Liver (tissue), 3 donors: ENCODE measurements at regions not wholly inside any gene's neighbourhood (a gene's known extent, or its start where the extent isn't known, plus 50 kb on each side); places are given as distances from the start of the nearest gene placed in this dataset.

Source experiments
- CTCF ChIP-seq: fragments of 150-350 bp; IDR thresholded peaks from 2 replicates; pipeline ENCODE4 v1.5.1; 2017; ENCODE audit warnings: improper control_type of control experiment, low read depth, low read length; ENCODE audit not compliant: missing input control
- JUND ChIP-seq, 2 donors: IDR thresholded peaks; 2 replicates each; pipeline ENCODE4 v1.6.1; 2016; ENCODE audit warnings: antibody characterized with exemption in 2 of 2
- RAD21 ChIP-seq, 2 donors: IDR thresholded peaks; 2 replicates each; pipeline ENCODE4 v1.6.1; 2016; ENCODE audit warnings: antibody characterized with exemption in 2 of 2, mild to moderate bottlenecking in 2 of 2
- YY1 ChIP-seq: IDR thresholded peaks from 2 replicates; pipeline ENCODE4 v1.6.1; 2016; ENCODE audit warnings: antibody characterized with exemption, mild to moderate bottlenecking
- ZBTB33 ChIP-seq: IDR thresholded peaks from 2 replicates; pipeline ENCODE4 v1.6.1; 2016; ENCODE audit warnings: antibody characterized with exemption
- TF ChIP-seq, protein P1 (sequence below): IDR thresholded peaks from 2 replicates; pipeline ENCODE4 v1.6.1; 2016; ENCODE audit warnings: antibody characterized with exemption
- donor health status: healthy.
- donor health status: healthy.

DNA sequence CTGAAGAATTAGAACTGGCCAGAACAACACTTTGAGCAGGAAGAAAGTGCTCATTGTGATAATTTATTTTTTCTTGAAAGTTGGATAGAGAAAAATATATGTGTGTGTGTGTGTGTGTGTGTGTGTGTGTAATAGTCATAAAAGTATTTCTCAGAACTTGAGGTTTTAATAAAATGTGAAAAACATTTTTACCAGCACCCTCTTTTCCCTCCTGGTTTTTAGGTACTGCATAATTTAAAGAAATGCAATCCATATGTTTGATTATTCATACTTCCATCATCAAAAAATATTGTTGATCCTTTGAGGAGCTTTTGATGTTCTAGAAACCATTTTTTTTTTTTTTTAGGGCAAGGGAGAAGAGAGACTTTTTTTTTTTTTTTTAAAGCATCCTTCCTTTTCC lies 66.8 kb upstream of the JUN start:
- no peak for TF ChIP-seq CTCF
- TF ChIP-seq, protein P1, sequence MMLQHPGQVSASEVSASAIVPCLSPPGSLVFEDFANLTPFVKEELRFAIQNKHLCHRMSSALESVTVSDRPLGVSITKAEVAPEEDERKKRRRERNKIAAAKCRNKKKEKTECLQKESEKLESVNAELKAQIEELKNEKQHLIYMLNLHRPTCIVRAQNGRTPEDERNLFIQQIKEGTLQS: no peak
- TF ChIP-seq RAD21 (IDR thresholded peaks at IDR 0.05): no peak
- no peak for TF ChIP-seq JUND (IDR thresholded peaks at IDR 0.05)
- no peak for TF ChIP-seq YY1
- no peak for TF ChIP-seq ZBTB33
